NK-92 treated with Interleukin-12 subunit alpha and Interleukin-12 subunit beta, amount 100 ng/mL, for 24 hours (cell line): ENCODE measurements at regions not wholly inside any gene's neighbourhood (a gene's known extent, or its start where the extent isn't known, plus 50 kb on each side); places are given as distances from the start of the nearest gene placed in this dataset.

Source experiments
- DNase-seq: peaks from one replicate; lab custom pipeline; 2025; lab: John Stamatoyannopoulos, UW

DNA sequence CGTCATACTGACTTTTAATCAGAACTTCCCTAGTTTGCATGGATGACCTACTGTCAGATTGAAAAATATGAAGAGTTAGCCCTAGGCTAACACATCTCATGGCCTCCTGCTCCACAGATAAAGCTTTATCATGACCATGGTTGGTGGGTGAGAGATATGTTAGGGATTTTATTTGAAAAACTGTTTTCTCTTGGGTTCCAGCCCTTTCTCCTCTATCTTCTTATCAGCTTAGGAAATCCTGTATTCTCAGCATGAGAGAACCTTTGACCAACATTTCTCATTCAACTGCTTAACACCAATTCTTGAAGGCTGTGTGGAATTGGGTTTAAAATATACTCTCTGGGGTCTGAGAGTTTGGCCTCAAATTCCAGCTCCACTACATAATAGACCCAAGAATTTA, 1407.0 kb upstream of the CELF4 start:
- DNase-seq, result no peak

DNA sequence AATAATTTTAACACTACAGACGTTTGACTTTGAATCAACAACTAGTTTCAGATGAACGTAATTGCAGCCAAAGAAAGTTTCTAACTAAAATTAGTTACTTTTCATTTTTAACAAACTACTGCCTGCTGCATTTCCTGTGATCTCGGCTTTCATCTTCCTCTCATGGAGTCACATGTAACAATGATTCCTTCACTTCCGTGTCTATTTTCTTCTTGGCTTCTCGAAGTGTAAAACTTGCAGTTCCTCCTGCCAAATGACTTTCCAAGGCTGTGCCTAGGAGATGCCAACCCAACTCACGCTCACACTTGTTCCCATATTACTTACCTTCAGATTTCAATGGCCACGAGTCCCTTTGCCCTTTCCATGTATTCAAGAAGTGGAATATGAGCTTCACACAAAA, 1406.3 kb upstream of the CELF4 start:
- DNase-seq, result no peak

DNA sequence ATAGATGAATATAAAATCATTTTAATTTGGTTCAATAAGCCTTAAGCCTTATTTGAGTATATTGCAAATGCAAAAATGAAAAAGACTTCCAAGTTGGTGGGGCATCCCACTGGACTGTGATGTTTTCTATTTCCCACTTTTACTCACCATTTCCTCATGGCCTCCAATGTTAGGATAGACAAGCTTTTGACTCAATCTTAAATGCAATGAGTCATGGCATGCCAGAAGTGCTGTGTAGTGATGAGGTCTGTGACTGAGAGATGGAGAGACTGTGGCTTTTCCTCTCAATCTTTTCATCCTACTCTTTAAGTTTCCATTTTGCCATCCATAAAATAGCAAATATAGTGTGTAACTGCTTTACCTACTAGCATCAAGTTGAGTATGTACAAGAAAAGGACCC, 1401.2 kb upstream of the CELF4 start:
- DNase-seq, result no peak

DNA sequence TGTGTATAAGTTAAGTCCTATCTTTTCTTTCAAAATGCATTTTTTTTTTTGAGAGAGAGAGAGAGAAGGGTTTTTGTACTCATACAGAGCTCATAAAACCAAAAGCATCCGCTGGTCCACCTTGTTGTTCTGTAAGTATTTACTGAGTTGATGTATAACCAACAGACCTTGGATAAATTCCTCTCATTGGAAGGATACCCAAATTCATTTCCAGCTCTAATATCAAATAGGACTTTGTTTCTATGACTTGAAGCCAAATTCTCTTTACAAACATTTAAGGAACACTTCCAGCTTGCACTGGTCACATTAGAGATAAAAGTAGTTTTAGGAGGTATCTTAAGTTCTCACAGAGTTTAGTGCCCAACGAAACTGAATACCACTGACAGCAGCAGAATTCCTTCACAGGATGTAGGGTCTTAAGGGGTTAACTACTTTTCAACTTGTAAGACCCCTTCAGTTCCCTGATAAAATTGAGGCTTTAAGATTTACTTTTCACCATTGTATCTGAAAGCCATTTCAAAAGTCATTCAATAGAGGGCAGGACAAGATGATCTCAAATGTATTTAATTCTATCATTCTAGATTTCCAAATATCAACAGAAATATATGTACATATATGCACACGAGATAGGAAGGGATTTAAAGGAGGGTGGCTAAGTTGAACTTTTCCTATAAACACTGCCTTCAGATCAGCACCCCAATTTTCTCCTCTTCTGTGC, 1398.5 kb upstream of the CELF4 start:
- no peak for DNase-seq

DNA sequence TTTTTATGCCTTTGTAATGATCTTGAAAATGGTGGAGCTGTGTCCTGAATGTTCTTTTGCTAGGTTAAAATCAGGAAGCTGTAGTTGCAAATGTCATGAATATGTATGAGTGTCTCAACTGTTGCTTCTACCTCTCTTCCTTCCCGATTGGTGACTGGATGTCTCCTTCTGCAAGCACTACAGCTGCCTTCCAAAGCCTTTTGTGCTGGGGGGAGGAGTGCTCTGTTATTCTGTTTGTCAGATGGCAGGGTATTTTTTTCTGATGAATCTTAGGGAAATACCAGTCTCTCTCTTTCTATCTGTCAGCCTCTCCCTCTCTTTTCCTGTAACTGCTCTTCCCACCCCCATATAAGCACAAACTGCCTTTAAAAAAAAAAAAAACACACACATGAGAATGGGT, 1396.3 kb upstream of the CELF4 start:
- no peak for DNase-seq

DNA sequence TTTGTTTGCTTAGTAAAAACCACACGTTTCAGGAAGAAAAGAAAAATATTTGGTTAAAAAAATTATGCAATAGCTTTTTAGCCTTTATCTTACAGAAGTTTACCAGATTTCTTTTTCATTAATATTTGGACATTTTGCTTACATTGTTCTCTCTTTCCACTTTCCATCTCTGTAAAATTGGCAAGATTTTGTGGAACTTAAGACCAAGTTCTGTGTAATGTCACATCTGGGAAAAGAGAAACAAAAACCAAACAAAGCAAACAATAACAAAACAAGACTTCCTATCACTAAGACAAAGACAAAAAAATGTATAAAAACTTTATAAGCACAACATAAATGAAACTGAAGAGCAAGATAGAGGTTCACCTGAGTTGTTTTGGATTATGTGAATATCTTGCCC, 1392.1 kb upstream of the CELF4 start:
- no peak for DNase-seq

DNA sequence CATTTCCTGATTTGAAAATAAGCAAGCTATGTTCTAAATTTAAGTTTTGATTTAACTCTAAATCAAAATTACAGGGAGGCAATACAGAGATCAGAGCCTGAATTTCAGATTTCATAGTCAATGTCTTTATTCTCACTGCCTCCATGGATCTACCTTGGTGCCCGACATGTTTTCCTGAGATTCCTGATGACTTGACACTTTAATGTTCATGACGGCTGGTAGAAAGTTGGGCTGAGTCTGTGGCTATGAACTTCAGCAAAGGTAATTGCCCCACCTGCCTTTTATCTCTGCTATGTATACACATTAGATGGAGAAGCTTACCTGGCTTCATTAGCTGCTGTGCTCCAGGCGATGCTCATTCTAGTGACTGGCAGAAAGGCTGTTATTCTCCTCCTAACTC, 1390.5 kb upstream of the CELF4 start:
- no peak for DNase-seq

DNA sequence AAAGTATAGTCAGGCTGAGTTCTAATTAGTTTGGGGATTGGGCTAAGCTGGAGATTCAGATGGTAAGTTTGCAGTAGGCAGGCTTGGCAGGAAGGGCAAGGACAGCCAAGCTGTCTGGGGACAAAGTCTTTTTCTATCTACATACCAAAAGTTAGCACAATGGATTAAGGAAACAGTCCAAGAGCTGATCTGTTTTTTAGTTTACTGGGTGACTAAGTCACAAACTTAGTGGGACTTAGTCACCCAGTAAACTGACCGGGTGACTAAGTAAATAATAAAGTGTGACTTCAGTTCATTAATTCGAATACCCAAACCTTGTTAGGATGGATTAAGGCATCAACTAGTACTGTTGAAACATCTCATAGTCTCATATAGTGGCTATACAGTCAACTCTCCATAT, 1386.0 kb upstream of the CELF4 start:
- no peak for DNase-seq

DNA sequence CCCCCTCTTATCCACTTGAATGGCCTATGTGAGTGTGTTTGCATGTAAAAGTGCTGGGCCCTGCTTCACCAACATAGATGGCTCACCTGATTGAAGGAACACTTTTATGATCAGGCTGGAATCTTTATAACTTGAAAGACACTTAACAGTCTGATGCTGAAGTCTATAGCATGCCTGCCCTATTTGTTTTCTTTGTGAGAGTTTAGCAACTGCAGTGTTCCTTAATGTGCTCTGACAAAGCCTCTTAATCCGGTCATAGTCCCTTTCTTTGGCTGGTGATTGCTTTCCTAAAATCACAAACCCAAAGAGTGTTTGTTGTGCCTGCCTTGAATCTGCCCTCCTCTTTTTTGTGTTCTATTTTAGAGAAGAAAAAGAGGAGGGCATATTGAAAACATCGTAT, 1382.8 kb upstream of the CELF4 start:
- DNase-seq, result no peak

DNA sequence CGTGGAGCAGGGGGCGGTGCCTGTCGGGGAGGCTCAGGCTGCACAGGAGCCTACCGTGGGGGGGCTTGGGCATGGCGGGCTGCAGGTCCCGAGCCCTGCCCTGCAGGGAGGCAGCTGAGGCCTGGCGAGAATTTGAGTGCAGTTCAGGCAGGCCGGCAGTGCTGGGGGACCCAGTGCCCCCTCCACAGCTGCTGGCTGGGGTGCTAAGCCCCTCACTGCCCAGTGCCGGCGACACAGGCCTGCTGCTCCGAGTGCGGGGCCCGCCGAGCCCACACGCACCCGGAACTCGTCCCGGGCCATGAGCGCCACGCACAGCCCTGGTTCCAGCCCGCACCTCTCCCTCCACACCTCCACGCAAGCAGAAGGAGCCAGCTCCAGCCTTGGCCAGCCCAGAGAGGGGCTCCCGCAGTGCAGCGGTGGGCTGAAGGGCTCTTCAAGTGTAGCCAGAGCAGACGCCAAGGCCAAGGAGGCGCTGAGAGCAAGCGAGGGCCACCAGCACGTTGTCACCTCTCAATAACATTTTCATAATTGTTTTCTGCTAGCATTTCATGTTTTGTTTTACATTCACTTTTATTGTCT, 1378.9 kb upstream of the CELF4 start:
- no peak for DNase-seq

DNA sequence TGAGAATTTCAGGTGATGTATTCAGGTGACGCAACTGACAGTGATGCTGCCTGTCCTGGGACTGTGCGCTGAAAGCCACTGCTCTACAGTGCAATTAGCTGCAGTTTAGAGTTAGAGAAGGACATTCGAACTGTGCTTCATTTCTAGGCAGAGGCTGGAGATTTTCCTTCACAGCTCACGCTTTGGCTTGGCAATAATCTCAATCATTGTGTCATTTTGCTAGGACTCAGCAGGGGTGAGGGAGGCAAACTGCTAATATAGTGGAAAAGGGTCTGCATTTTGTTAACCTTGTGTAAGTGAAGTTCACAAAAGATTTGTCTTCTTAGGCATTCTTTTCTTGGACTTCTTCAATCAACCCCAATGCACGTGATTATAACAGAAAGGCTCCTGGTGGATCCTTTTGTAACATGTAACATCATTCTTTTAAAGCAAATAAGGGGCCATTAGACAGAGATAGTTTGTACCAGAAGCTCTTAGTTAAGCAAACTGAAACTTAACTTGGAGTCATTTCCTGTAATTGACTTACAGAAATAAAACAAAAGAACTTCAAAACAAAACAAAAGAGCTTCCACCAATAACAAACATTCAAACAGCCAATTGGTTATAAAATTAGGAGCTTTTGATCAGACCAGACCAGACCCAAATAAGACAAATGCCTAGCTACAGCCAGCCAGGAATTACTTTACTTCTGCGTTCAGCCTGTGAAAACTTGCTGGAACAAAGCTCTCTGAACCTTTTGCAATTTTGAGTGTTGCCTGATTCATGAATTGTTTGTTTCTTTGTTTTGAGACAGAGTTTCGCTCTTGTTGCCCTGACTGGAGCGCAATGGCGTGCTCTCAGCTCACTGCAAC, 1376.3 kb upstream of the CELF4 start:
- no peak for DNase-seq

DNA sequence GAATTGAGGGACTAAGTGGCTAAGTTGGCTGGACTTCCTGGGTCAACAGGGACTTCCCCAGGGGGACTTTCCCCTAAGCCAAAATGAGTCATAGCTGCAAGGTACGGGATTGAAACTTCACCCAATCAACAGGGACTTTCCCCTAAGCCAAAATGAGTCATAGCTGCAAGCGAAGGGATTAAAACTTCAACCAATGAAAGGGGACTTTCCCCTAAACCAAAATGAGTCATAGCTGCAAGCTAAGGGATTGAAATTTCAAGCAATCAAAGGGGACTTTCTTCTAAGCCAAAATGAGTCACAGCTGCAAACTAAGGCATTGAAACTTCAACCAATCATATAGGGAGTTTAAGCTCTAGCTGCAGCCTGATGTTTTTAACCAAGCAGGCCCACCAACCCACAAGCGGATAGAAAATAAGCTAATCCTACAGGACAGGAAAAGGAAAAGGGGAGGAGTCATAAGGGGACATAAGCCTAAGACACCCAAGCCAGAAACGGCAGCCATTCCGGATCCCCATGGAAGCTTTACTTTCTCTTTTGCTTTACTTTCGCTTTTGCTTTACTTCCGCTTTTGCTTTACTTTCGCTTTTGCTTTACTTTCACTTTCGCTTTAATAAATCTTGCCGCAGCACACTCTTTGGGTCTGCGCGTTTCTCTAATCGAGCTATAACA, 1375.4 kb upstream of the CELF4 start:
- peak; percentile 13 for DNase-seq

DNA sequence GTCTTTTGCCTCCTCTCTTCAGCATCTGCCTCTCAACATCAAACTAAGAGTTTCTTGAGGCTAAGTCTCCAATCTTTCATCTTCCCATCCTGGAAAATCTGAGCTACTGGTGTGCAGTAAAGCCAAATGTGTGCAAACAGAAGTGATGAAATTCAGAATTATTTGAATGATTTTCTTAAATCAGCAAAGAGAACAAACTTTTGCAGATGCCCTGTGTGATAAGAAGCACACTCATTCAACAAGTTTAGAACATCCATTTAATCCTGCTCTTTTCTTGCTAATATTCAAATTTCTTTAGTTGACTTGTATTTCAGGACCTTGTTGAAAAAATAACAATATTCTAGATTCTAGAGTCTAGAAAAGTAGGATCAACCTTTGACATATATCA, 1374.9 kb upstream of the CELF4 start:
- no peak for DNase-seq

DNA sequence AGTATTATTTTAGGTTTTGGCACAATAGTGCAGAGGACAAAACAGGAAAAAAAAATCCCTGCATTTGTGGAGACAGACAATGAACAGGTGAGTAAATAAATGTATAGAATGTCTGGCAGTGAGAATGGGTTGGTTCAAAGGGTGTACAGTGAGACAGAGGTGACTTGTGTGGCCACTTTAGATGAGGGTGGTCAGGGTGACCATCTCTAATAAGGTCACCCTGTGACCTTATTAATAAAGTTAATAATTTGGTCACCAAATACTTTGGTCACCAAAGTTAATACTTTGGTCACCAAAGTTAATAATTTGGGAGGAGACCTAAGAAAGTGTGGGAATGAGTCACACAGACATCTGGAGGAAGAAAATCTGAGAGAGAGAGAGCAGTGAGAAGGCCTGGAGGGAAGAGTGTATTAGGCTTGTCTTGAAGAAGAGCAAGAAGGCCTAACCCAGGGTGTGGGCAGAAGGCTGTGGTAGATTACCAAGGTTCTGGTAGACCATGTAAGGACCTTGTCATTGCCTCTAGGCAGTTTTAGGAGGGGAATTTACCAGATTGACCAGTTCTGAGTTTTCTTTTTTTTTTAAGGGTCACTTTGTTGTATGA, 1368.4 kb upstream of the CELF4 start:
- no peak for DNase-seq

DNA sequence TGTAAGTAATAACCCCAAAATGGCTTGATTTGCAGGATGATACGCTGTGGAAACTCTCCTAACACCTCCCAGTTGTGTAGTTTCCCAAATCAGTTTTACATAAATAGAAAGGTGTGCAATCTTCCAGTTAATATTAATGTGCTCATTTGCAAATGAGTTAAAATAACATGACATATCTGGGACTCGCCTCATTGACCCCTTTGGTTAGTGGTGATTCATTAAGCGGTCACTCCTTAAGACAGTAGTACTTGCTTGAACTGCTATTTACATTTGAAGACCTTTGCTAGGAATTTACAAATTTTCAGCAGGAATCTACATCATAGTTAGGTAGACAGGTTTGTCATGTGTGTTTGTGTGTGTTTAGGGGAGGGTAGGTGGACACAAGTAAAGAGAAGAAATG, 1367.7 kb upstream of the CELF4 start:
- no peak for DNase-seq

DNA sequence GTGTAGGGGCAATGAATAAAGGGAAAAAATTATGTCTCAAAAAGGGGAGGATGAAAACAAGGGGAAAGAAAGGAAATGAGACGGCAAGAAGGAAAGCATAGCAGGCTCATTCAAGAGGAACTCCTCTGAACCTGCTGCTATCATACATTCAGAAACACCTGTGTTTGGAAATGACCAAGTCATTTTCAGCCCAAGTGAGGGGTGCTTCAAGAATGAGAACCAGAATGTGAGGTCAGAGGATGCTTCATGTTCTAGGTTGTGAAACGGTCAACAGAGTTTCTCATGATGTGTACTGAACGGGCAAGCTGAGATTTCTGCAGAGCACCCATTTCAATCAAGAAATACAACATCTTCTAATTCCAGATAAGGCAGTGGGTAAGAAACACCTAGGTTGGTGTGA, 1367.2 kb upstream of the CELF4 start:
- no peak for DNase-seq

DNA sequence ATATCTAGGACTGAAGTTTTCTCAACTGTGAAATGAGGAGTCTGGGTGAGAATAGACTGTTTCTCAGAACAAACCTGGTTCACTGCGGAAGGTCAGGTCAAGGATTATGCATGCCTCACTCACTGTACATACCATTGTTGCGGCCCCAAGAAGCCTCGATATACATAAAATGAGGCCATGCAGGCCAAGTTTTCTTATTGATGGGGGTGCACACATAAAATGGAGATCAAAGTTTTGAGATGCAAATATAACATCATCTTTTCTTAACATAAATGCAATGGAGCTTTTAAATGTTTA, 1366.1 kb upstream of the CELF4 start:
- no peak for DNase-seq

DNA sequence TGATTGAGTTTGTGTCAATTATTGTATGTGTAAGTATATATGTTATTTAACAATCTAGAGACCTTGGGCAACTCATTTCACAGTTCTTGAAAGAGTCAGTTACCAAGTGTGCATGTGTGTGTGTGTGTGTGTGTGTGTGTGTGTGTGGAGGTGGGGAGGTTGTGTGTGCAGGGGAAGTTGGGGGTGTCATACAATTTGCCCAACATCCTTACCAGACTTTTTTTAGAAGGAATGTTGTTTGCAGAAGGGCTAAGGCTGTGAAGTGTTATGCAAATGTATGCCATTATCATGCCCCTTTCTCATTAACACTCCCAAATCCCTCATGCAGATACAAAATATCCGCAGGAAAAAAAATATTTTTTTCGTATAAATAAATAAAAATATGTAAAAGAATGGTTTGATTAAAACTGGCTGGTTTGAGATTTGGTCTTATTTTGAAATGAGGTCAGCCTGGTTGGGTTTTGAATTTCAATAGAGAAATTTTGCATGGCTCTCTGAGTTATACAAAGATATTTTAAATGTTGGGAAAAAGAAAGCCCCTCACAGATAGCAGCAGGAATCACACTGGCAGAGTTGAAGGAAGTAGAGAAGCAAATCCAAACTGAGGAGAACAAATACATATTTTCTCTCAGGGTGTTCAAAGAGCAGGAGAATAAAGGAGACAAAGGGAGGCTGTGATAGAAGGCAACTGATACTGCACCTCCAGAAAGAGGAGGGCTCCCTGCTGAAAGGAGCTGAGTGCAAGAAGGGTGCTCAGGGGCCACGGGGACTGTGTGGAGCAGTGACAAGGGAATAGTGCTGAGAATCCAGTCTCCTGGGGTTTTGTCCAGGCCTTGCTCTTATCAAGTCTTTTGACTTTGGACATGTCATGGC, 1365.5 kb upstream of the CELF4 start:
- no peak for DNase-seq

DNA sequence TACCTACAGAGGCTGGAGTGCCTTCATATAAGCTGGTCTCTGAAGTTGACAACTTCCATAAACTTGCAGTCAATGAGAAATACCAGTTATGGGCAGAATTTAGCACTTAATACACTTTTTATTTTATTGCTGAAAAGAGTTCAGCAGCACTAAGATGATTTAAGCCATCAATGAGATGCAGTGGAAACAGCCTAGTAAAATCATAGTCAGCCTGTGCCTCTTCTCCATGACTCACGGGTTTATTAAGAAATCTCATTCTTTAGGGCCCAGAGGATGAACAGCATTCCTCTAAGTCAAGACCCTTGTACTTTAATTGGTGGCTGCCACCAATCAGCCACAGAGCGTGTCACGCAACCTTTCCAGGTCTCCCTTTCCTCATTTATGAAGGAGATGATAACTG, 1357.9 kb upstream of the CELF4 start:
- no peak for DNase-seq

DNA sequence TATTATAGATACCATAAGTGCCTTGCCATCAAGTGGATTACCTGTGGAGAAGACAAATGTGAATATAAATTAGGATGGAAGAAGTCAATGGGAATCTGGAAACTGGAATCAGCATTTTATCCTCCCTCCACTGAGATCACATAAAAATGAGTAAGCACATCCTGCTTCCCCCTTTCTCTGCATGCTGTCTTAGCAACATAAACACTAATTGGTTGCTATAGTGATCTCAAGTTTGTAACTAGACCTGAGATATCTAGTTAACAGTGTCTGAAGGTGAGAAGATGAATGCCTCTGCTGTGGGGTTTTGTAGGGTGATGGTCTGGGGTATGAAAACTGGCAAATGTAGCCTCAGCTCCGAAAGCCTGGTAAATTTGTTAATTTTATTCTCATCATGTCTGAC, 1357.5 kb upstream of the CELF4 start:
- DNase-seq, result no peak

DNA sequence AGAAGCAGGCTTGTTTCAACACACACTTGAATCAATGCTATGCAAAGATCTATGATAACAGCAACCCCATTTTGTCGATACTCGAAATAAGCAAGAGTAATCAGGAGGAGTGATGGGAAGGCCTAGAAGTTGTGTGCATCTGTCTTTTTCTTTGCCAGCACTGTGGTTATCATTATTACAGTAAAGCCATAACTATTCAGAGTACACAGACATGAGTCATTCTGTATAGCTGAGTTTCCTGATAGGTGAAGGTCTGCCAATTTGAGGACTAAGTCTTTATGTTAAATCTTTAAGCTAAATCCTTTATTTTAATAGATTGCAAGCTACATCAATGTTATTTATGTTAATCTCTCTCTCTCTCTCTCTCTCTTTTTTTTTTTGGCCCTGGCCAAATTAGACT, 1344.4 kb upstream of the CELF4 start:
- DNase-seq, result no peak

DNA sequence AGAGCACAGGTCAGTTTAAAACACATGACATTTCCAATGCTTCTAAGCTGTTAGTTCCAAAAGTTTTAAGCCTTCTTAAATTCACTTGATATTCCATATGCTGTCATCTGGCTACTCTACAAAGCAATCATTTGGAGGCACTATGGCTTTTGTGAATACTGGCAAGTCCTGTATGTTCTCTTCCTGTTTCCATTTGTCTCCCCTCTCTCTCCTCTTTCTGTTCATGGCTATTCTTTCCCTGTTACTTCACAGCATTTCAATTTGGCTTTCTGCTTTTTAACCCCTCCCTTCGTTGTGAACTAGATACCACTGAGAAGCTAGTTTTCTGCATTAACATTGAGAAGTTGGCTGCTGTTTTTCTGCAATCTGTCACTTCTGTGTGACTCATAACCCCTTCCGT, 1337.2 kb upstream of the CELF4 start:
- DNase-seq, result no peak
